GM13977 (cell line): ENCODE measurements at regions not wholly inside any gene's neighbourhood (a gene's known extent, or its start where the extent isn't known, plus 50 kb on each side); places are given as distances from the start of the nearest gene placed in this dataset.
A peak's percentile ranks its signal among the peaks of the same experiment; 100 is the strongest.

Source experiments
- DNase-seq: peaks from one replicate; pipeline ENCODE4 v3.0.0; 2012; ENCODE audit warnings: low spot score
- CTCF ChIP-seq: IDR thresholded peaks from 2 replicates; pipeline ENCODE4 v1.5.1; 2012; ENCODE audit warnings: mild to moderate bottlenecking, control low read depth; ENCODE audit not compliant: insufficient read depth; ENCODE audit errors: extremely low read depth, missing control alignments
- in situ Hi-C: fragments of 300-500 bp; cut with MboI; formaldehyde crosslinking; loops from one replicate; pipeline ENCODE4 v1.12.0; 2022; ENCODE audit warnings: low sequenced_read_pairs, low pct_unique_long_range_greater_than_20kb, mixed read lengths, inconsistent platforms; ENCODE audit not compliant: unreplicated experiment

GRCh38 chr3:187822402-187822801 lies 77.1 kb upstream of the BCL6 start:
- no peak for TF ChIP-seq CTCF
- no peak for DNase-seq
- in situ Hi-C loops, result no loop called here

- in situ Hi-C loops, result no loop called here
- TF ChIP-seq CTCF, result no peak
- DNase-seq, result no peak
Observed at GRCh38 chr3:187823746-187824145, 78.5 kb upstream of the BCL6 start.

- in situ Hi-C loops, result no loop called here
- TF ChIP-seq CTCF, result no peak
- no peak for DNase-seq
Observed at GRCh38 chr3:187827723-187828122, 82.5 kb upstream of the BCL6 start.

GRCh38 chr3:187828579-187829452 lies 83.5 kb upstream of the BCL6 start:
- in situ Hi-C loops, result no loop called here
- TF ChIP-seq CTCF, result no peak
- peak; percentile 44 for DNase-seq

- TF ChIP-seq CTCF, result no peak
- no peak for DNase-seq
- in situ Hi-C loops, result no loop called here
Observed at GRCh38 chr3:187830181-187830580, 84.9 kb upstream of the BCL6 start.

GRCh38 chr3:187831125-187832051 lies 86.1 kb upstream of the BCL6 start:
- TF ChIP-seq CTCF, result no peak
- DNase-seq, result no peak

More at GRCh38 chr3:187831125-187832051, 86.1 kb upstream of the BCL6 start:
- in situ Hi-C loops, result no loop called here
